Smooth muscle cell (in vitro differentiated cells): ENCODE measurements at regions not wholly inside any gene's neighbourhood (a gene's known extent, or its start where the extent isn't known, plus 50 kb on each side); places are given as distances from the start of the nearest gene placed in this dataset.

Experiments used
- DNase-seq: peaks from one replicate; lab custom pipeline; 2025; ENCODE audit not compliant: unreplicated experiment; lab: John Stamatoyannopoulos, UW
- H2AFZ ChIP-seq: fragments of 200-600 bp; sonication (generic); 2 replicates; pipeline ENCODE4 v1.6.0; 2016; ENCODE audit warnings: antibody characterized with exemption, low read depth, mild to moderate bottlenecking
- H3F3A ChIP-seq: fragments of 200-600 bp; sonication (generic); 2 replicates; pipeline ENCODE4 v1.6.0; 2017; ENCODE audit warnings: antibody characterized with exemption, low read depth
- H3K27ac ChIP-seq: fragments of 200-600 bp; sonication (generic); 2 replicates; pipeline ENCODE4 v1.5.1; 2016; ENCODE audit warnings: low read depth, mild to moderate bottlenecking
- H3K27me3 ChIP-seq: fragments of 200-600 bp; sonication (generic); 2 replicates; pipeline ENCODE4 v1.6.1; 2016; ENCODE audit warnings: low read depth, mild to moderate bottlenecking
- H3K36me3 ChIP-seq: fragments of 200-600 bp; sonication (generic); 2 replicates; pipeline ENCODE4 v1.5.1; 2016; ENCODE audit warnings: low read depth
- H3K4me1 ChIP-seq: fragments of 200-600 bp; sonication (generic); 2 replicates; pipeline ENCODE4 v1.5.1; 2016; ENCODE audit warnings: low read depth
- H3K4me2 ChIP-seq: fragments of 200-600 bp; sonication (generic); 2 replicates; pipeline ENCODE4 v1.6.0; 2016; ENCODE audit warnings: mild to moderate bottlenecking
- H3K4me3 ChIP-seq: fragments of 200-600 bp; sonication (generic); 2 replicates; pipeline ENCODE4 v1.5.1; 2016; ENCODE audit warnings: mild to moderate bottlenecking
- H3K79me2 ChIP-seq: fragments of 200-600 bp; sonication (generic); 2 replicates; pipeline ENCODE4 v1.6.0; 2016; ENCODE audit warnings: low read depth, mild to moderate bottlenecking
- H3K9ac ChIP-seq: fragments of 200-600 bp; sonication (generic); 2 replicates; pipeline ENCODE4 v1.6.0; 2016; ENCODE audit warnings: low read depth
- H3K9me3 ChIP-seq: fragments of 200-600 bp; sonication (generic); replicated peaks from 2 replicates; pipeline ENCODE4 v1.5.1; 2016; ENCODE audit warnings: low read depth
- H4K20me1 ChIP-seq: fragments of 200-600 bp; sonication (generic); 2 replicates; pipeline ENCODE4 v1.6.0; 2016; ENCODE audit warnings: low read depth
- WGBS: methylation state at CpG from one replicate; pipeline ENCODE4 v1.1.7; 2016; ENCODE audit warnings: low lambda C conversion rate; 5-methylcytosine and 5-hydroxymethylcytosine counted together
- TF ChIP-seq, protein P1 (sequence below): fragments of 200-600 bp; sonication (generic); IDR thresholded peaks from 2 replicates; pipeline ENCODE4 v1.5.1; 2017; ENCODE audit warnings: borderline replicate concordance, mild to moderate bottlenecking, antibody characterized with exemption; ENCODE audit not compliant: insufficient read depth, poor library complexity, severe bottlenecking

DNA sequence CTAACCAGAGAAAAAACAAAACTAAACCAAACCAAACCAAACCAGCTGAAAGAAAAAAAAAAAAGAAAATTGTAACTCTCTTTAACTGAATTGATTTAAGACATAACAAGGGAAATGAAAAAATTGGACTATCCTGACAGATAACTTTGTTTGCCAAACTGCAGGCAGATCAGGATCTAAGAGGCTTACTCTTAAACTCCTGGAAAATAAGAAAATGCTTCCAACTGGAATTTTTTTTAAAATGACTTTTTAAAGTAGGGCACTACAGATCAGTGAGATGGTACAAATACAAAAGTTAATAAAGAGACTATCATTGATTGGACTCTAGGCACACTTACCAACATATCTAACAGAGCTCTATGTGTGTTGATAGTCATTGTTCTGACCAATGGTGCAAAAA is 125.5 kb upstream of the KCNJ16 start:
- Histone ChIP-seq H3K4me1 (no peaks in the 10 kb centered on the region), H3K27ac (no peak overlapping the region), H4K20me1 (no peaks in the 10 kb centered on the region), H3K9me3 (no peaks in the 10 kb centered on the region), H3F3A (no peaks in the 10 kb centered on the region), H3K4me3 (no peak overlapping the region), H3K36me3 (no peaks in the 10 kb centered on the region), H2AFZ (no peak overlapping the region), H3K4me2 (no peak overlapping the region), H3K9ac (no peak overlapping the region), H3K79me2 (no peaks in the 10 kb centered on the region), H3K27me3 (no peaks in the 10 kb centered on the region)
- no peak for DNase-seq
- TF ChIP-seq, protein P1, sequence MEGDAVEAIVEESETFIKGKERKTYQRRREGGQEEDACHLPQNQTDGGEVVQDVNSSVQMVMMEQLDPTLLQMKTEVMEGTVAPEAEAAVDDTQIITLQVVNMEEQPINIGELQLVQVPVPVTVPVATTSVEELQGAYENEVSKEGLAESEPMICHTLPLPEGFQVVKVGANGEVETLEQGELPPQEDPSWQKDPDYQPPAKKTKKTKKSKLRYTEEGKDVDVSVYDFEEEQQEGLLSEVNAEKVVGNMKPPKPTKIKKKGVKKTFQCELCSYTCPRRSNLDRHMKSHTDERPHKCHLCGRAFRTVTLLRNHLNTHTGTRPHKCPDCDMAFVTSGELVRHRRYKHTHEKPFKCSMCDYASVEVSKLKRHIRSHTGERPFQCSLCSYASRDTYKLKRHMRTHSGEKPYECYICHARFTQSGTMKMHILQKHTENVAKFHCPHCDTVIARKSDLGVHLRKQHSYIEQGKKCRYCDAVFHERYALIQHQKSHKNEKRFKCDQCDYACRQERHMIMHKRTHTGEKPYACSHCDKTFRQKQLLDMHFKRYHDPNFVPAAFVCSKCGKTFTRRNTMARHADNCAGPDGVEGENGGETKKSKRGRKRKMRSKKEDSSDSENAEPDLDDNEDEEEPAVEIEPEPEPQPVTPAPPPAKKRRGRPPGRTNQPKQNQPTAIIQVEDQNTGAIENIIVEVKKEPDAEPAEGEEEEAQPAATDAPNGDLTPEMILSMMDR: no peak

DNA sequence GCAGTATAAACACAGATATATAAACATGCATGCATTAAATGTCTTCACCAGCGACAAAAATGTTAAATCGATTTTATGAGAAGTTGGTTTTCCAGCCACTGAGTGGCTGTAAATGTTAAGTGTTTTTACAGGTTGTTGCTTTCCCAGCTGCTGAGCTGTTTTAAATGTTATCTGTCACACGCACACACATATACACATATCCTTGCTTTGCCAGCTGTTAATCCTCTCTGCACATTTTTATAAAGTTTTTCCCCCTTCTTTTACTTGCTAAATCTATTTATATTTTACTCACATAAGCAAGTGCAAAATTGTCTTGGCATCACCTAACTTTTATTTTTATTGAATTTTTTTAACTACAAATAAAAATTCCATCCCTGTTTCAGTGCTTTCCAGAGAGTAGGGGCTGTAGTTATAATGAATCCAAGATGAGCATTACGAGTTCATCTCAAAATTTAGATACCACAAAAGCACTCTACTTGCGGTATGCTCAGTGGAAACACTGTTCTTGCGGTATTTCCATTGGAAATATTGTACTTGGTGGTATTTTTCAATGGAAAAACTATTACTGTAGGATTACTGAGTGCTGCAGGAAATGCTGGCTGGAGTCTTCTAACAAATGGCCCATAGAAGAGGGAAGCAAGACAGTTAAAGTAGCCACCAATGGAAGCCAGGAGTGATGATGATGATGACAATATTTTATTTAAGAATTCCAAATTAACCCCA is 124.9 kb upstream of the KCNJ16 start:
- Histone ChIP-seq H3F3A (no peaks in the 10 kb centered on the region), H3K79me2 (no peaks in the 10 kb centered on the region), H4K20me1 (no peaks in the 10 kb centered on the region), H3K36me3 (no peaks in the 10 kb centered on the region), H3K4me1 (no peaks in the 10 kb centered on the region), H3K4me3 (no peak overlapping the region), H3K4me2 (no peak overlapping the region), H3K27ac (no peak overlapping the region), H3K27me3 (no peaks in the 10 kb centered on the region), H2AFZ (no peak overlapping the region), H3K9ac (no peak overlapping the region), H3K9me3 (no peaks in the 10 kb centered on the region)
- DNase-seq: no peak
- 57% methylated on average over 6 of the region's 6 CpGs for WGBS
- TF ChIP-seq, protein P1: no peak

DNA sequence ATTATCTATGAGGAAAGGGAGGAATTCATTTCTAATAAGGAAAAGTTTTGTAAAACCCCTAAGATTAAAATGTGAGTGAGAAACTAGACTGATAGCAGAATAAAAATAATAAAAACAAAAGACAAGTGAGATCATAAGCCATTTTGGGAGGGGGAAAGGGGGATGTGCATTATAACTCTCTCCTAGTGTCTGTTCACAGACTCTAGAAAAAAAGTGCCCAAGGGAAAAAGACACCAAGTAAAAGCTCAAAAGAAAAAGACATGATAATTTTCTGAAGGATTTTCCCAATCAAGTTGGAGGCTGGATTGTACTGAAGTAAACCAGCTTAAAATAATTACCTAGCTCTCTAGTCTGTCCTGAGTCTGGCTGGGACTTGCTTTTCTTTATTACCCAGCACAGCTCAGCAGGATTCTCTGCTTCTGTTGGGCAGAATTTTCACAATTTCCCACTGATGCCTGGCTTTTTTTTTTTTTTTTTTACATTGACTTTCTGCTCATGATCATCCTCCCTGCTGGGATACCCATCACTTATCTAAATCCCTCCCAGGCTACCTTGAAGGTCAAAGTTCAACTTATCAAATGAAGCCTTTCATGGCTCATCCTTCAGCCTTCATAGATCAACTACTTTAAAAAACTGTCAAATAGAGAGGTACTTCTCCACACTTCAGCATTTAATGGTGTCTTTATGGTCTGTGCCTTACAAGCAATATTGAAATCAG is 124.2 kb upstream of the KCNJ16 start:
- Histone ChIP-seq H4K20me1 (no peaks in the 10 kb centered on the region), H3K4me2 (no peak overlapping the region), H3K9ac (no peak overlapping the region), H3K27me3 (no peaks in the 10 kb centered on the region), H3F3A (no peaks in the 10 kb centered on the region), H2AFZ (no peak overlapping the region), H3K27ac (no peak overlapping the region), H3K79me2 (no peaks in the 10 kb centered on the region), H3K4me3 (no peak overlapping the region), H3K4me1 (no peaks in the 10 kb centered on the region), H3K36me3 (no peaks in the 10 kb centered on the region), H3K9me3 (no peaks in the 10 kb centered on the region)
- DNase-seq: no peak
- TF ChIP-seq, protein P1: no peak
